Endothelial cell of umbilical vein (primary cell): ENCODE measurements at regions not wholly inside any gene's neighbourhood (a gene's known extent, or its start where the extent isn't known, plus 50 kb on each side); places are given as distances from the start of the nearest gene placed in this dataset.

Experiments used
- EZH2 ChIP-seq: IDR thresholded peaks from 2 replicates; pipeline ENCODE4 v1.6.1; 2012; ENCODE audit warnings: borderline replicate concordance, low read depth, mild to moderate bottlenecking, moderate library complexity, low read length, inconsistent platforms; ENCODE audit not compliant: severe bottlenecking
- FOS ChIP-seq: IDR thresholded peaks from 2 replicates; pipeline ENCODE4 v1.6.1; 2011; ENCODE audit warnings: mild to moderate bottlenecking, low read length, moderate library complexity, borderline replicate concordance; ENCODE audit not compliant: insufficient read depth
- GATA2 ChIP-seq: IDR thresholded peaks from 2 replicates; pipeline ENCODE4 v1.7.0; 2011; ENCODE audit warnings: low read depth, mild to moderate bottlenecking, moderate library complexity, mixed read lengths, low read length; ENCODE audit not compliant: insufficient read length, insufficient read depth
- JUN ChIP-seq: IDR thresholded peaks from 2 replicates; pipeline ENCODE4 v1.6.1; 2011; ENCODE audit warnings: borderline replicate concordance, low read depth; ENCODE audit not compliant: insufficient read length, insufficient read depth
- MYC ChIP-seq: IDR thresholded peaks from one replicate; pipeline ENCODE4 v1.6.1; 2011; ENCODE audit warnings: mild to moderate bottlenecking, low read depth, low read length
- POLR2A ChIP-seq: IDR thresholded peaks from 2 replicates; pipeline ENCODE4 v1.6.1; 2012; ENCODE audit warnings: low read depth, mild to moderate bottlenecking, control low read depth, low read length
- POLR2AphosphoS5 ChIP-seq: IDR thresholded peaks from 2 replicates; pipeline ENCODE4 v1.6.1; 2012; ENCODE audit warnings: low read depth, mild to moderate bottlenecking, control low read depth, low read length, moderate library complexity; ENCODE audit not compliant: insufficient read depth
- TF ChIP-seq, protein P1 (sequence below): IDR thresholded peaks from 2 replicates; pipeline ENCODE4 v1.6.1; 2011; ENCODE audit not compliant: insufficient read depth, insufficient read length
- TF ChIP-seq, protein P2 (sequence below), 2 donors: IDR thresholded peaks; 1 replicate in 1 of 2; 2 replicates in 1 of 2; pipeline ENCODE4 v1.5.1; 2011; ENCODE audit warnings: low read length in 2 of 2, mild to moderate bottlenecking in 2 of 2, moderate library complexity in 2 of 2, control low read depth in 1 of 2, inconsistent platforms in 1 of 2, low read depth in 1 of 2; ENCODE audit not compliant: insufficient read depth in 1 of 2; ENCODE audit errors: extremely low read depth in 1 of 2

GRCh38 chr7:41824284-41824683, 121.4 kb upstream of the INHBA start:
- TF ChIP-seq, protein P1, sequence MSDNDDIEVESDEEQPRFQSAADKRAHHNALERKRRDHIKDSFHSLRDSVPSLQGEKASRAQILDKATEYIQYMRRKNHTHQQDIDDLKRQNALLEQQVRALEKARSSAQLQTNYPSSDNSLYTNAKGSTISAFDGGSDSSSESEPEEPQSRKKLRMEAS, result no peak
- TF ChIP-seq POLR2AphosphoS5 (no peak), EZH2 (no peak), POLR2A (no peak), FOS (peak; percentile 22), JUN (no peak), MYC (no peak), GATA2 (no peak)
- TF ChIP-seq, protein P2, sequence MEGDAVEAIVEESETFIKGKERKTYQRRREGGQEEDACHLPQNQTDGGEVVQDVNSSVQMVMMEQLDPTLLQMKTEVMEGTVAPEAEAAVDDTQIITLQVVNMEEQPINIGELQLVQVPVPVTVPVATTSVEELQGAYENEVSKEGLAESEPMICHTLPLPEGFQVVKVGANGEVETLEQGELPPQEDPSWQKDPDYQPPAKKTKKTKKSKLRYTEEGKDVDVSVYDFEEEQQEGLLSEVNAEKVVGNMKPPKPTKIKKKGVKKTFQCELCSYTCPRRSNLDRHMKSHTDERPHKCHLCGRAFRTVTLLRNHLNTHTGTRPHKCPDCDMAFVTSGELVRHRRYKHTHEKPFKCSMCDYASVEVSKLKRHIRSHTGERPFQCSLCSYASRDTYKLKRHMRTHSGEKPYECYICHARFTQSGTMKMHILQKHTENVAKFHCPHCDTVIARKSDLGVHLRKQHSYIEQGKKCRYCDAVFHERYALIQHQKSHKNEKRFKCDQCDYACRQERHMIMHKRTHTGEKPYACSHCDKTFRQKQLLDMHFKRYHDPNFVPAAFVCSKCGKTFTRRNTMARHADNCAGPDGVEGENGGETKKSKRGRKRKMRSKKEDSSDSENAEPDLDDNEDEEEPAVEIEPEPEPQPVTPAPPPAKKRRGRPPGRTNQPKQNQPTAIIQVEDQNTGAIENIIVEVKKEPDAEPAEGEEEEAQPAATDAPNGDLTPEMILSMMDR (IDR thresholded peaks at IDR 0.05; ENCODE audit: extremely low read depth in 1 of 2, insufficient read depth in 1 of 2, low read depth in 1 of 2, low read length in 2 of 2), result no peak
